ENCODE measurements at regions not wholly inside any gene's neighbourhood (a gene's known extent, or its start where the extent isn't known, plus 50 kb on each side); places are given as distances from the start of the nearest gene placed in this dataset.
"Not testable (repeated sequence)": the region's sequence is repeated elsewhere in the genome, so short reads cannot be mapped to it uniquely, and the experiment has no call there.

DNA sequence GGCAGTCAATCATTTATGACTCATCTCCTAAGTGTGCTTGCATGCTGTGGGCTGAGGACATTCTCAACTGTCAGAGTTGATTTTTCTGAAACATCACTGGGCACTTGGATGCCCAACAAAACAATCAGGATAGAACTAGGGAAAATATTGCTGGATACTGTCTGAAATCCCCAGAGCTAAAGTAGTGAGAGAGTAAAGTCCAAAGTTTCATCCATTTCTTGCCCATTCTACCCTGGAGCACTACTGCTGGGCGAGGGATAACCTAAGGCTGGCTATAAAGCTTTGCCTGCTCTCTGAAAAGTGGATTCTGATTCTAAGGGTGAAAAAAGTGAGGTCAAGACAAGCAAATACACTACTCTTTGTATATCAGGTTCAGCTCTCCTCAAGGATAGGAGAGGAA lies 279.6 kb upstream of the EDA2R start:
- no peak for ATAC-seq
- intact Hi-C loops (cut with micrococcal nuclease) = no loop called here

GRCh38 chrX:66915893-66916292 lies 277.0 kb upstream of the EDA2R start:
- intact Hi-C loops (cut with micrococcal nuclease) = no loop called here
- ATAC-seq = no peak
- DNase-seq = no peak

More for the DNA sequence above, 279.6 kb upstream of the EDA2R start:
- DNase-seq = no peak

- ATAC-seq (no peak), DNase-seq (no peak)
- intact Hi-C loops (cut with micrococcal nuclease) = no loop called here
Measured at GRCh38 chrX:66914080-66914479, 275.2 kb upstream of the EDA2R start.

DNA sequence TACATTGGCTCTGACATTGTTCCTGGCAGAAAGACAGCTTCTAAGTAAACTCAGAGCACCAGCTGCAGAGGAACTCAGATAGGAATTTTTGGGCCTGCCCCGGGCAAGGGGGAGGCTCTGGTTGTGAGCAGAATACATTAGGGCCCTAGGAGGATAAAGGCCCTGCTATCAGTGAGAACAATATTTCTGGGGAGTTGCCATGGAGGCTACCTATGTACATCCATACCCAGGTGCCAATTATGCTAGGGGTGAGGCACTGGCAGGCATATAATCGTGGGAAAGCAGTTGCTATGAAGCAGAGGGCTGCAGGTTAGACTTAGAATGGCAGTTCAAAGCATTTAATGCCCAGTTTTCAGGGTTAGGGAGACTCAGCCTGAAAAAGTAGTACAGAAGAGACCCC lies 273.5 kb upstream of the EDA2R start:
- DNase-seq (no peak), ATAC-seq (no peak)
- intact Hi-C loops (cut with micrococcal nuclease) = no loop called here

DNA sequence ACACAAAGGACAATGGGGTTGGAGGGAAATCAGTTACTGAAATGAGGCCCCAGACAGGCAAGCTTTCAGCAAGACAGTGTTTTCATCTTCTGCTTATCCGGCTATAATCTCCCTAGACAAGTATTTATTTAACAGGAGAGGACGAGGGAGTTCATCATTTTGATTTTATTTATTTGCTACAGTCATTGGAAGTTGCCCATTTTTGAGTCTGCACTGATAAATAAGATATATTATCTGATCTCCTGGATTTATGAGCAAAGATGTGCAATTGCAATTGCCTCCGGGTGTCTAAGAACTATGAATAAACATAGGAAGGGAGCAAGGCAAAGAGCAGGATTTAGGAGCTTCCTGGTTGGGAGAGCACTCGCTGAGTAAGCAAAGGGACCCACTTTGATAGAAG lies 263.2 kb upstream of the EDA2R start:
- DNase-seq (no peak), ATAC-seq (no peak)
- intact Hi-C loops (cut with micrococcal nuclease) = no loop called here

GRCh38 chrX:66900886-66901285 lies 262.0 kb upstream of the EDA2R start:
- DNase-seq = no peak
- intact Hi-C loops (cut with micrococcal nuclease) = no loop called here
- ATAC-seq = no peak

DNA sequence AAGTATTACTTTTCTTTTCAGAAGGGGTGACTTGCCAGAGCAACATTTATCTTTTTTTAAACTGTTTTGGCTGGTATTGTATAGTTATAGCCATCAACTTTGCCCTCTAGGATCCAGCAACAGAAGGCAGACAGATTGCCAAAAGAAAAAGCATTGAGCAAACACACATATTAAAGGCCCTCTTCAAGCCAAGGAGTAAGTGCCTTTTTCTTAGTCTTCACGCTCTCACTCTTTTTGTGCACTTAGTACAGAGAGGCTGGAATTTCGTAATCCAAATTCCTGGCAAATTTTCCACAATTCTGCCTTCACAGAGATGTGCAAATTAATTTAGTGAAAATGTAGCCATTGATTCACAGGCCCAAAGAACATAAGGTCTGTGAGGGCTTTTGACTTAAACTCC lies 253.1 kb upstream of the EDA2R start:
- ATAC-seq = no peak
- intact Hi-C loops (cut with micrococcal nuclease) = no loop called here
- no peak for DNase-seq

- no peak for DNase-seq
- no peak for ATAC-seq
- intact Hi-C loops (cut with micrococcal nuclease) = no loop called here
Measured at GRCh38 chrX:66889418-66889817, 250.5 kb upstream of the EDA2R start.

DNA sequence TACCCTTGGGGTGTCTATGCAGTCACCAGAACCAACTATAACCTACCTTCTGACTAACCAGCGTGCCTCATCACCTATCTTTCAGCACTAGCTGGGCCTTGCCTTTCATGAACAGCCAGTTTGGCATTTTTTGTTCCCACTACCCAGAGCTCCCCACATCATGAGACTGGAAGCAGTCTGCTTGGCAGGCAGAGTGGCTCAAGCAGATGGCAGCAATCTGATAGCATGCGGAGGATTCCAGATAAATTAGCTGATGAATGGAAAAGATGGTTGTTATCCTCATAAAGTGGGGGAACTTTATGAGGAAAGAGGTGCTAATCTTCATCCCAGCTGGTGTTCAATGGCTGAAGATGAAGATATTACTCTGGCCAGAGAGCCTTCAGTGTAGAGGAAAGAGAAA lies 243.2 kb upstream of the EDA2R start:
- intact Hi-C loops (cut with micrococcal nuclease) = no loop called here
- ATAC-seq (no peak), DNase-seq (no peak)

GRCh38 chrX:66876776-66877175 lies 237.9 kb upstream of the EDA2R start:
- no peak for ATAC-seq
- intact Hi-C loops (cut with micrococcal nuclease) = no loop called here
- no peak for DNase-seq

GRCh38 chrX:66872771-66873170 lies 233.9 kb upstream of the EDA2R start:
- intact Hi-C loops (cut with micrococcal nuclease) = no loop called here
- no peak for DNase-seq
- ATAC-seq = no peak

GRCh38 chrX:66863721-66864120 lies 224.8 kb upstream of the EDA2R start:
- intact Hi-C loops (cut with micrococcal nuclease) = no loop called here
- DNase-seq (no peak), ATAC-seq (no peak)

- ATAC-seq (no peak), DNase-seq (no peak)
- intact Hi-C loops (cut with micrococcal nuclease) = no loop called here
Measured at GRCh38 chrX:66833426-66833825, 194.5 kb upstream of the EDA2R start.

DNA sequence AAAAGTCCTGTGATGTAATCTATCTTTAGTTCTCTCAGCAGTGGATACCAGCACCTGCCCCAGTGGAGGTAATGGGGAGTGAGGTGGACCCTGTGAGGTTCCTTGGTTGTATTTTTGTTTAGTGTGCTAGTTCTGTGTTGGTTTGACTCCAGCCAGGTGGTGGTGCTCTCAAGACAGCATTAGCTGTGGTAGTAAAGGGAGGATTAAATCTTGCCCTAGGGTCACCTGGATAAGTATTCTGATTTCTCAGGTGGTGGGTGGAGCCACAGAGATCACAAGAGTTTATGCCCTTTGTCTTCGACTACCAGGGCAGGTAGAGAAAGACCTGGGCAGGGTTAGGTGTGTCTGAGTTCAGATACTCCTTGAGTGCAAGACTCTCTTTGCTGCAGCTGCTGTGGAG lies 176.3 kb upstream of the EDA2R start:
- DNase-seq (no peak), ATAC-seq (no peak)
- intact Hi-C loops (cut with micrococcal nuclease) = no loop called here

DNA sequence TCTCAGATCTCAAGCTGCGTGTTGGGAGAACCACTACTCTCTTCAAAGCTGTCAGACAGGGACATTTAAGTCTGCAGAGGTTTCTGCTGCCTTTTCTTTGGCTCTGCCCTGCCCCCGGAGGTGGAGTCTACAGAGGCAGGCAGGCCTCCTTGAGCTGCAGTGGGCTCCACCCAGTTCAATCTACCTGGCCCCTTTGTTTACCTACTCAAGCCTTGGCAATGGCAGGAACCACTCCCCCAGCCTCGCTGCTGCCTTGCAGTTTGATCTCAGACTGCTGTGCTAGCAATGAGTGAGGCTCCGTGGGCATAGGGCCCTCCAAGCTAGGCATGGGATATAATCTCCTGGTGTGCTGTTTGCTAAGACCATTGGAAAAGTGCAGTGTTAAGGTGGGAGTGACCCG lies 155.6 kb upstream of the EDA2R start:
- intact Hi-C loops (cut with micrococcal nuclease); DNase-seq; ATAC-seq: not testable (repeated sequence)

GRCh38 chrX:66766318-66766717 lies 127.4 kb upstream of the EDA2R start:
- DNase-seq = no peak
- no peak for ATAC-seq
- intact Hi-C loops (cut with micrococcal nuclease) = no loop called here

GRCh38 chrX:66760651-66761050 lies 121.8 kb upstream of the EDA2R start:
- intact Hi-C loops (cut with micrococcal nuclease) = no loop called here
- no peak for DNase-seq
- ATAC-seq = no peak

DNA sequence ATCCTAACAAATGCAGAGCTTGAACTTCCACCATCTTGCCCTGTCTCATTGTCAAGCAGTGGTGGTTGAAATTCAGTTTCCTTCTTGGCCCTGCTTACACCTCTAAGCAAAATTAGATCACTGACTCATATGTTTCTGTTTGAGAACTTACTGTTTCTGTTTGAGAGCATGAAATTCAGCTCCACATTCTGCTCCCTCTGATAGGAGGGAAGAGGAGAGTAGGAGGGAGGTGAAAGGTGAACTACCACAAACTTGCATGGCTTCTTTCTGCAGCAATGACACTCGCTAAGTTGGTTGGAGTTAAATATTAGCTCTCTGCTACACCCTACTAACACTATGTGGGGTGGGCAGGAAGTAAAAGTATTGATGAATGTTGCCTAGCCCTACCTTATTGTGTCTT lies 117.8 kb upstream of the EDA2R start:
- no peak for DNase-seq
- no peak for ATAC-seq

DNA sequence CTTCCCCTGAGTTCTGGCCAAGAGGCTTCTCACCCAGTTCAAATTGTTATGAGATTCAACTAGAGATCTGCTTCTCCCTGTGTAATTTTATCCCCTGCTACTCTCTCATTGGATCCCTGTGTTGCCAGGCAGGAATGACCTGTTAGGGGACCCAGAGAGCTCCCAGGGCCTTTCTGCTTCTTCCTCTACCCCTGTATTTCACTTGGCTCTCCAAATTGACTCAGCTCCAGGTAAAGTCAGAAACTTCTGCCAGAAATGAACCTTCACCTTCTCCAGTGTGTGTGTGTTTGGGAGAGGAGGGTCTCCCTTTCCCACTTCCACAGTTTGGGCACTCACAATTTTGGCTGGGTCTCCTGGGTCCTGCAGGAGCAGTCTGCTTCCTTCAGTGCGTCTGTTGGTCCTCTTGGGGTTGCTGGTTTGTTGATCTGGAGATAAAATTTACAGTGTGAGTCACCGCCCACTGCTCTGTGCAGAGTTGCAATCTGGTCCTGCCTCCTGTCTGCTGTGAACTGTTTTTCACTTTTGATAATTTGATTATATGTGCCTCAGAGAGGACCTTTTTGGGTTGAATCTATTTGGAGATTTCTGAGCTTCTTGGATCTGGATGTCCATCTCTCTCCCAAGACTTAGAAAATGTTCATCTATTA lies 112.4 kb upstream of the EDA2R start:
- intact Hi-C loops (cut with micrococcal nuclease) = no loop called here
- ATAC-seq = no peak
- no peak for DNase-seq

More for the DNA sequence above, 117.8 kb upstream of the EDA2R start:
- intact Hi-C loops (cut with micrococcal nuclease) = no loop called here

GRCh38 chrX:66744519-66744918 lies 105.6 kb upstream of the EDA2R start:
- intact Hi-C loops (cut with micrococcal nuclease) = loop anchor here (10.0 kb wide), 1 partner anchor 590 kb away; no protein-coding TSS in a partner anchor
- ATAC-seq, DNase-seq: not testable (repeated sequence)

DNA sequence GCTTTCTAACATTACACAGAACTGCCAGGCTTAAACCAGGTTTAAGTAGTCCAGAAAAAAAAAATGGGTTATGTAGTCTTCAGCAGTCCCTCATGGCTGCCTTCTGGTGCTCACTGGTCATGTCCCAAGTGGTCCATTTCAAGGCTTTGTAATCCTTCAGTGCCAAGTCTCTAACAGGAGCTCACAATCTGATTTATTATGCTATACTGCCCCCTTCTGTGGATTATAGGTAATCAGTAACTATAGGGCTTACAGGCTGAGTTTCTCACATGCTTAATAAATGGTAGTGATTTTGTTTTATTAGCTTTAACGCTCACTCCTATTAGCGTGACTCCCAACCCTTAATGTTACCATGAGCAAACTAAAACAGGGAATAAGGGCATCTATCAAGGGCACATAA lies 92.5 kb upstream of the EDA2R start:
- no peak for DNase-seq
- intact Hi-C loops (cut with micrococcal nuclease) = no loop called here
- ATAC-seq = no peak

DNA sequence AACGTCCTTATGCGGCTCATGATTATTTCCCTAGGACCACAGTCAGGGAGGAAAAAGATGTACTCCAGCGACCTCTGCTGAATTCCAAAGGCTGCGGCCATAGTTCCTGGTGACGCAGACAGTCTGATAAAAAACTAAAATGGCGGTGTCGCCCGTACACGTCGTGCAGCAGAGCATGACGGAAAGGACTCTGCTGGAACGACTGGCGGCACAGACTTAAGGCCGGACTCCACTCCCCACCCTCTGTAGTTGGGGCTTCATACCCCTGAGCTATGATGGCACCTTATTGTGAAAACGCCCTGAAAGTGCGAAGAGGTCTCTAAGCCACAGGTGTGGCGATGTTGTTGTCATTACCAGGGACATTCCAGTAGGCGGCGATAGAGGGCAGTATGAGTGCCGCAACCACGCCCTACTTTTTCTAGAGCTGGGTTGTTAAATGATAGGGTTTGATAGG lies 90.0 kb upstream of the EDA2R start:
- peak; percentile 68 for ATAC-seq
- intact Hi-C loops (cut with micrococcal nuclease) = no loop called here
- DNase-seq = peak; percentile 30
